Uterus (tissue), 2 donors: ENCODE measurements at regions not wholly inside any gene's neighbourhood (a gene's known extent, or its start where the extent isn't known, plus 50 kb on each side); places are given as distances from the start of the nearest gene placed in this dataset.

Source experiments
- CTCF ChIP-seq, 4 experiments: fragments of 200-600 bp in 2 of 4; fragments of 450-650 bp in 2 of 4; sonication (generic) in 2 of 4; IDR thresholded peaks; one replicate each; pipeline ENCODE4 v1.5.1; 2016 to 2019; ENCODE audit warnings: antibody characterized with exemption in 4 of 4, mild to moderate bottlenecking in 2 of 4, moderate library complexity in 1 of 4
- POLR2A ChIP-seq, 2 donors: fragments of 450-650 bp; IDR thresholded peaks; one replicate each; pipeline ENCODE4 v1.6.1; 2016; ENCODE audit warnings: antibody characterized with exemption in 2 of 2, mild to moderate bottlenecking in 1 of 2, moderate library complexity in 1 of 2

- no peak for TF ChIP-seq CTCF (IDR thresholded peaks at IDR 0.05)
- no peak for TF ChIP-seq POLR2A (IDR thresholded peaks at IDR 0.05)
Measured at GRCh38 chr17:6327007-6327406, 107.9 kb downstream of the AIPL1 start.
